ENCODE measurements at regions not wholly inside any gene's neighbourhood (a gene's known extent, or its start where the extent isn't known, plus 50 kb on each side); places are given as distances from the start of the nearest gene placed in this dataset.

GRCh38 chr20:60313191-60313590 is 355.0 kb downstream of the CDH26 start:
- DNase-seq (ENCODE audit: extremely low read depth, low read depth) = no peak

- DNase-seq (ENCODE audit: extremely low read depth, low read depth) = no peak
Measured at GRCh38 chr20:60313614-60314013, 355.4 kb downstream of the CDH26 start.

- DNase-seq (ENCODE audit: extremely low read depth, low read depth) = no peak
Measured at GRCh38 chr20:60314727-60315126, 356.5 kb downstream of the CDH26 start.

GRCh38 chr20:60316476-60317158 is 358.4 kb downstream of the CDH26 start:
- no peak for DNase-seq (ENCODE audit: extremely low read depth, low read depth)

GRCh38 chr20:60317401-60317800 is 359.2 kb downstream of the CDH26 start:
- DNase-seq (ENCODE audit: extremely low read depth, low read depth) = no peak

- DNase-seq (ENCODE audit: extremely low read depth, low read depth) = no peak
Measured at GRCh38 chr20:60321601-60322000, 363.4 kb downstream of the CDH26 start.

GRCh38 chr20:60326821-60327220 is 368.6 kb downstream of the CDH26 start:
- DNase-seq (ENCODE audit: extremely low read depth, low read depth) = no peak

- no peak for DNase-seq (ENCODE audit: extremely low read depth, low read depth)
Measured at GRCh38 chr20:60327971-60328660, 369.9 kb downstream of the CDH26 start.

GRCh38 chr20:60330461-60330860 is 372.2 kb downstream of the CDH26 start:
- no peak for DNase-seq (ENCODE audit: extremely low read depth, low read depth)

GRCh38 chr20:60331688-60332300 is 373.6 kb downstream of the CDH26 start:
- no peak for DNase-seq (ENCODE audit: extremely low read depth, low read depth)

- DNase-seq (ENCODE audit: extremely low read depth, low read depth) = no peak
Measured at GRCh38 chr20:60332523-60332922, 374.3 kb downstream of the CDH26 start.

- no peak for DNase-seq (ENCODE audit: extremely low read depth, low read depth)
Measured at GRCh38 chr20:60334911-60335310, 376.7 kb downstream of the CDH26 start.

- no peak for DNase-seq (ENCODE audit: extremely low read depth, low read depth)
Measured at GRCh38 chr20:60338556-60338955, 380.3 kb downstream of the CDH26 start.

- DNase-seq (ENCODE audit: extremely low read depth, low read depth) = no peak
Measured at GRCh38 chr20:60339738-60340137, 381.5 kb downstream of the CDH26 start.

- DNase-seq (ENCODE audit: extremely low read depth, low read depth) = no peak
Measured at GRCh38 chr20:60340232-60340631, 382.0 kb downstream of the CDH26 start.

- no peak for DNase-seq (ENCODE audit: extremely low read depth, low read depth)
Measured at GRCh38 chr20:60341062-60341461, 382.8 kb downstream of the CDH26 start.

- no peak for DNase-seq (ENCODE audit: extremely low read depth, low read depth)
Measured at GRCh38 chr20:60345106-60345505, 386.9 kb downstream of the CDH26 start.

- DNase-seq (ENCODE audit: extremely low read depth, low read depth) = no peak
Measured at GRCh38 chr20:60349418-60349817, 391.2 kb downstream of the CDH26 start.

GRCh38 chr20:60352017-60352416 is 393.8 kb downstream of the CDH26 start:
- no peak for DNase-seq (ENCODE audit: extremely low read depth, low read depth)

GRCh38 chr20:60352596-60352995 is 394.4 kb downstream of the CDH26 start:
- no peak for DNase-seq (ENCODE audit: extremely low read depth, low read depth)

GRCh38 chr20:60354024-60354580 is 395.9 kb downstream of the CDH26 start:
- no peak for DNase-seq (ENCODE audit: extremely low read depth, low read depth)

- no peak for DNase-seq (ENCODE audit: extremely low read depth, low read depth)
Measured at GRCh38 chr20:60358101-60358500, 399.9 kb downstream of the CDH26 start.

All from NCI-H460 (cell line).